Hematopoietic multipotent progenitor cell treated with erythropoietin and hydrocortisone succinate and interleukin-3 and kit ligand, for 6 days (in vitro differentiated cells): ENCODE measurements at regions not wholly inside any gene's neighbourhood (a gene's known extent, or its start where the extent isn't known, plus 50 kb on each side); places are given as distances from the start of the nearest gene placed in this dataset.
"Not testable (repeated sequence)": the region's sequence is repeated elsewhere in the genome, so short reads cannot be mapped to it uniquely, and the experiment has no call there.

Experiments
- DNase-seq: peaks from one replicate; pipeline ENCODE4 v3.0.0-alpha.2; 2015

DNA sequence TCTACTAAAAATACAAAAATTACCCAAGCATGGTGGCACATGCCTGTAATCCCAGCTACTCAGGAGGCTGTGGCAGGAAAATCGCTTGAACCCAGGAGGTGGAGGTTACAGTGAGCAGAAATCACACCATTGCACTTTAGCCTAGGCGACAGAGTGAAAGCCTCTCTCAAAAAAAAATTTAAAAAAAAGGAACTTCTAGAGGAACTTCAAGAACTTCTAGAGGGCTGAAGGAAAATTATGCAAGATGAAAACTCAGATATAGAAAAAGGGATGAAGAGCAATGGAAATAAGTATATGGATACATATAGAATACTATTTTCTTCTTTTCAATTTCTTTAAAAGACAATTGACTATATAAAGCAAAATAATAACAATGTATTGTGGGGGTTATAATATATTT is 51.2 kb upstream of the PRR5 start:
- DNase-seq = no peak

DNA sequence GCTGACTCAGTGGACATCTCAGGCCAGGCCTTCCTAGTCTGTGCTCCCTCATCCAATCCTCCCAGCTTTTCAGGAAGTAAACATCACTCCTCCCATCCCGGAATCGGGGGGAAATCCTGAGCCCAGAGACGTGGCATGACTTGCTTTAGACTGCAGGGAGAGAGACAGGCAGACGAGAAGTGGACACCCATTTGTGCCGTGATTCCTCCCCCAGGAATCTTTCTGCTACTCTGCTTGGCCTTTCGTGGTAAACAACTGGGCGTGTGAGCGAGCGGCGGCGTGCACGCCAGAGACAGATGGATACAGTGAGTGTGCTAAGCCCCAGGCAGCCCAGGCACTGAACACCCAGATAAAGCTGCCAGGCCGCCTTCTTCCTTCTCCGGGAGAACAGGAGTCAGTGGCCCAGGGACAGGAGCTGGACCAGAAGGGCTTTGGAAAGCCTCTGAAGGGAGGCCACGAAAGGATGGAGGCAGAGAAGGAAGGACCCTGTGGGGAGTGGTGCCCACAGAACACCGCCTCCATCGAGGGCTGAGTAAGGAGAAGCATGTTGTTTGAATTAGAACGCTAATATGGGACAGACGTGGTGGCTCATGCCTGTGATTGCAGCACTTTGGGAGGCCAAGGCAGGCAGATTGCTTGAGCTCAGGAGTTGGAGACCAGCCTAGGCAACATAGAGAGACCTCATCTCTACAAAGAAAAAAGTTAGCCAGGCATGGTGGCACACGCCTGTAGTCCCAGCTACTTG is 53.0 kb upstream of the PRR5 start:
- DNase-seq = no peak

DNA sequence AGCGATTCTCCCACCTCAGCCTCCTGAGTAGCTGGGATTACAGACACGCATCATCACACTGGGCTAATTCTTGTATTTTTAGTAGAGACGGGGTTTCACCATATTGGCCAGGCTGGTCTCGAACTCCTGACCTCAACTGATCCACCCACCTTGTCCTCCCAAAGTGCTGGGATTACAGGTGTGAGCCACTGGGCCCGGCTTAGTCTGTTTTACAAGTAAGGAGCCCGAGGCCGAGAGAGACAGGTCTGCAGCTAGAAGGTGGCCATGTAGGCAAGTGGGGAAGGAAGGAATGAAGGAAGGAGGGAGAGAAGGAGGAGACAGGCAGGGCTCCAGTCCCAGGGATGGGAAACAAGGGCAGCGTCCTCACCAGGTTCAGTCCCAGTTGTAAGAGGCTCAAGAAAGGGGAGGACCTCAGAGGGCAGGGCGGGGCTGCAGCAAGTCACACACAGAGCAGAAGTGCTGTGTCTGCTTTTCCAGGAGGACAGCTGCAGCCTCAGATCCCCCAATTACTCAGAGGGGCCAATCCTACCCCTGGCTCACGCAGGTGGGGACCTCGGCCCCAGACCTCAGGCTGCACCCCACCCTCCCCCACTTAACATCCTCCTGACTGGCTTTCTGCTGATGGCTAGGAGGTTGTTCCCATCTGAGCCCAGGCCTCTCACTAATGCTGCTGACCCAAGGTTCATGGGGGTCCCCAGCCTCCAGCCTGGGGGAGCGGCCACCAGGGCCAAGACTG is 53.8 kb upstream of the PRR5 start:
- no peak for DNase-seq

DNA sequence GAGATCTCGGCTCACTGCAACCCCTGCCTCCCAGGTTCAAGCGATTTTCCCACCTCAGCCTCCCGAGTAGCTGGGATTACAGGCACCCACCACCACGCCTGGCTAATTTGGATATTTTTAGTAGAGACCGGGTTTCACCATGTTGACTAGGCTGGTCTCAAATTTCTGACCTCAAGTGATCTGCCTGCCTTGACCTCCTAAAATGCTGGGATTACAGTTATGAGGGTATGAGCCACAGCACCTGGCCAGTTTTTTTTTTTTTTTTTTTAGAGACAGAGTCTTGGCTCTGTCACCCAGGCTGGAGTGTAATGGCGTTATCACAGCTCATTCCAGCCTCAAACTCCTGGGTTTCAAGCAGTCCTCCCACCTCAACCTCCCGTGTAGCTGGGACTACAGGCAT is 54.9 kb upstream of the PRR5 start:
- no peak for DNase-seq

DNA sequence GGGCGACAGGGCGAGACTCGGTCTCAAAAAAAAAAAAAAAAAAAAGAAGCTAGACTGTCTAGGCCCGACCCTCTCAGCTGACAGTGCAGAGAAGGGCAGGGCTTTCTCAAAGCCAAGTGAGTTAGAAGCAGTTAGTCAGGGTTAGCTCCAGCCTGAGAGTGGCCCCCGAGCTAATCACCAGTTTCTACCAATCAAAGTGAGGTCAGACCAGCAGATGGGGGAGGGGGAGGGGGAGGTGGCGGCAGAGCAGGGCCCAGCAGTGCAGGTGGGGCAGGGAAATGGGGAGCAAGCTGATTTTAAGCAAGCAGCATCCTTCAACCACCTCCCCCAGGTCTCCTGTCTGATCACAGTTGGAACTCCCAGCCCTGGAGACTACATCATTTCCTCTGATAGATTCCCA is 55.3 kb upstream of the PRR5 start:
- DNase-seq = no peak

DNA sequence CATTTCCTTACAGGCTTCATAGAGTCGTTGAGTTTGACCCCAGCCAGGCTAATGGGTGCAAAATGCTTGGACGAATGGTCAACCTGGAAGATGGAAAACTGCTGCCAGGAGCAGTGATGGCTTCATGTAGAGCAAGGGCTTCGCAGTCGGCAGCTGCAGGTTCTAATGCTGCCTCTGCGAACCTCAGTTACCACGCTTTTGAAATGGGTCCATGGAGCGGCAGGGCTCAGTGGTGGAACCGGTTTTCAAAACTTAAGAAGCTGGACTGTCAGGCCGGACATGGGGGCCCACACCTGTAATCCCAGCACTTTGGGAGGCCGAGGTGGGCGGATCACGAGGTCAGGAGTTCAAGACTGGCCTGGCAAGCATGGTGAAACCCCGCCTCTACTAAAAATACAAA is 55.9 kb upstream of the PRR5 start:
- DNase-seq = no peak

DNA sequence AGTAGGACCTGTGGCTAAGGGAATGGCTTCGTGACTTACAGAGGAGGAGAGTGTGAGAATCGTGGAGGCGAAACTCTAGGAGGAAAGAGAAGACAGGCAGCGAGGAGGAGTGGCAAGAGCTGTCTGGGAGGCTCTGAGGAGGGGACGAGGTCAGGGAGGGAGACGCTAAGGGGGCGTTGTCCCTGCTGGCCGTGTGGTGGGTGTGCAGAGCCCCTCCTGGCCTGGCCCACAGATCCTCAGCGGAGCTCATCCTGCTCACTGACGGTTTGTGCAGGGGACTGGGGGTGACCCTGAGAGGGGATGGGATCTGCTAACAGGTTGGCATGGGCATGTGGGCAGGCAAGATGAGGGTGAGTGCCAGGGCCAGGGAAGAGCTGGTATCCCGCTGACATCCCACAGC is 56.5 kb upstream of the PRR5 start:
- DNase-seq = no peak

DNA sequence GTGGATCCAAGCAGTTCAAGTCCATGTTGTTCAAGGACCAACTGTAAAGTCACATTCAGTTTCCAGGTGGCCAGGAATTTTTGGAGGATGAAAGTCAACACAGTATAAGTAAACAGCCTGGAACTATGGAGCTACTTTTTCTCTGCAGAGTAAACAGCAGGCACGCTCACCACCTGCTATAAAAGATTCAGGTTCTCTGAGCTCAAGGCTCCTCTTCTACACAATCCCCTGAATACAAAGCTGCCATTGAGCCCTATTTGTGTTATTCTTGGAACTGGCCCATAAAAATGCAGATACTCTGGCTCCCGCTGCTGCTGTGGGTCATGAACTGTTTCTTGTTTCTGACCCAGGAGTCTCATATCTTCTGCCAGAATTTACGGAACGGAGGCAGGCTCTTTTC is 56.9 kb upstream of the PRR5 start:
- no peak for DNase-seq

DNA sequence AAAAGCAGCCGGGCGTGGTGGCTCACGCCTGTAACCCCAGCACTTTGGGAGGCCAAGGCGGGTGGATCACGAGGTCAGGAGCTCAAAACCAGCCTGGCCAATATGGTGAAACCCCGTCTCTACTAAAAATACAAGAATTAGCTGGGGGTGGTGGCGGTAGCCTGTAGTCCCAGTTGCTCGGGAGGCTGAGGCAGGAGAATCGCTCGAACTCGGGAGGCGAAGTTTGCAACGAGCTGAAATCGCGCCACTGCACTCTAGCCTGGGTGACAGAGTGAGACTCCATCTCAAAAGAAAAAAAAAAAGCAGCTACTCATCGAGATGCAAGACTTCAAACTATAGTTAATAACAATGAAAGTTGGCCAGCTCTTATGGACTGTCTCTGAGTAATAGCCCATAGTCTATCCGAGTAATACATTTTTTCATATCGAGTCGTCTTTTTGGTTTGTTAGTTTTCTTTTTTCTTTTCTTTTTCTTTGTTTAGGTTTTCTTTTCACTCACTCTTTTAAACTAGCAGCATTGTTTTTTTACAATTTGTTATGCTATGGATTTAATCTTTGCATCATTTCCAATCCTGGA is 58.4 kb upstream of the PRR5 start:
- DNase-seq = not testable (repeated sequence)

DNA sequence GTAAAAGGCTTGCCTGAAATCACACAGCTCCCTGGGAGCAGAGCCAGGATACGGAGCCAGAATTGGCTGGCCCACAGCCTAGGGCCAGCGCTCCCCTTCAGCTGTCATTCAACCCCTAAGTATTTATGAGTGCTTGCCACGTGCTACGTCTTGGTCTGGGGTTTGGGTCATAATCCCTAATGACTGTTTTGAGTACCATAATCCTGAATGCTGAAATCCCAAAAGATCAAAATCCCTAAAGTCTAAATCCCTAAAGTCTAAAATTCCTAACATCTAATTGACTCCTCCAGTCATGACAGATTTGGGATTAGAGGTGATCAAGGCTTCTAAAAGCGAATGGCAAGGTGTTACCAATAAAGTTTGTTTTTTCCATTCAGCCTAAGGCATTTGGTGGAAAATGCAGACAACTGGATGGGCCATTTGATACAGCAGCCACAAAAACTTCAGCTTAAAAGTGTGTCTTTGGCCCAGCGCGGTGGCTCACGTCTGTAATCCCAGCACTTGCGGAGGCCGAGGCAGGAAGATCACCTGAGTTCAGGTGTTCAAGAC is 59.8 kb upstream of the PRR5 start:
- no peak for DNase-seq

DNA sequence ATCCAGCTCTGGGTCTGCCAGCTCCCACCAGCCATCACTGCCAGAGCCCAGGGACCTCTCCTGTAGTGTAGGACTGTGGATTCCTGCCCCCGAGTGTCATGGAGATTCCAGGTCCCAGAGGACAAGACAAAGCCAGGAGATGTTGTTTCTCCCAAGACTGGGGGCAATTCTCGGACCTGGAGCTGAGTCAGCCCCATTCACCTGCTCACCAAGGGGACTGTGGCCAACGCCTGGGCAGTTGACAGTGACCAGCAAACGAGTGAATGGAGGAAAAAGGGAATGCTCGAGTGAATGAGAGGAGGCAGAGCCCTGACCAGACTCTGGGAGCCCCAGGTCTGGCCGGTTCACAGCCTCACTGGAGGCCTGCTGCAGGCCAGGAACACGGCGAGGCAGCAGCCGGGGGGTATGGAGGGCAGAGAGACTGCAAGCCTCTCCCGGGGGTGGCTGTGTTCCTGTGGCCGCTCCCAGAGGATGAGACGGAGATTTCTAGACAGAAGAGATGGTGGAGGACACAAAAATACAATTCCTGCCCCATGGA is 61.3 kb upstream of the PRR5 start:
- DNase-seq = no peak

DNA sequence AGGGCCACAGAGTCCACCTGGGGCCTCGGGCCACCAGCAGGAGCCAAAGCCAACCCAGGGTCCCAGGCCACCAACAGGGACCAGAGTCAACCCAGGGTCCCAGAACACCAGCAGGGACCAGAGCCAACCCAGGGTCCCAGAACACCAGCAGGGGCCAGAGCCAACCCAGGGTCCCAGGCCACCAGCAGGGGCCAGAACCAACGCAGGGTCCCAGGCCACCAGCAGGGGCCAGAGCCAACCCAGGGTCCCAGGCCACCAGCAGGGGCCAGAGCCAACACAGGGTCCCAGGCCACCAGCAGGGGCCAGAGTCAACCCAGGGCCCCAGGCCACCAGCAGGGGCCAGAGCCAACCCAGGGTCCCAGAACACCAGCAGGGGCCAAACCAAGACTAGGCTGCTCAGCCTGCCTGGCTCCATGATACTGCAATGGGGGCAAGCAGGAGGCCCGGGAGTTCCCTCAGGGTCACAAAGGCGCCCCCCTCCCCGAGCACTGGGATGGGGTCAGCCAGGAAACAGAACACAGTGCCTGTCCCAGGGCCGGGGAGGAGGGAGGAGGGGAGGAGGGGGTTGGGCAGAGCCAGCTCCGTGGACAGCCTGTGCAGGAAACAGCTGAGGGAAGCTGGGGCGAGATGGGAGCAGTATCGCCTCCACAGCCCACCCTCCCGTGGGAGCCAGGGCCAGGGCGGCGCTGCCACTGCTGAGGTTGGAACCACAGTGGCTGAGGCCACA is 62.0 kb upstream of the PRR5 start:
- DNase-seq = no peak

DNA sequence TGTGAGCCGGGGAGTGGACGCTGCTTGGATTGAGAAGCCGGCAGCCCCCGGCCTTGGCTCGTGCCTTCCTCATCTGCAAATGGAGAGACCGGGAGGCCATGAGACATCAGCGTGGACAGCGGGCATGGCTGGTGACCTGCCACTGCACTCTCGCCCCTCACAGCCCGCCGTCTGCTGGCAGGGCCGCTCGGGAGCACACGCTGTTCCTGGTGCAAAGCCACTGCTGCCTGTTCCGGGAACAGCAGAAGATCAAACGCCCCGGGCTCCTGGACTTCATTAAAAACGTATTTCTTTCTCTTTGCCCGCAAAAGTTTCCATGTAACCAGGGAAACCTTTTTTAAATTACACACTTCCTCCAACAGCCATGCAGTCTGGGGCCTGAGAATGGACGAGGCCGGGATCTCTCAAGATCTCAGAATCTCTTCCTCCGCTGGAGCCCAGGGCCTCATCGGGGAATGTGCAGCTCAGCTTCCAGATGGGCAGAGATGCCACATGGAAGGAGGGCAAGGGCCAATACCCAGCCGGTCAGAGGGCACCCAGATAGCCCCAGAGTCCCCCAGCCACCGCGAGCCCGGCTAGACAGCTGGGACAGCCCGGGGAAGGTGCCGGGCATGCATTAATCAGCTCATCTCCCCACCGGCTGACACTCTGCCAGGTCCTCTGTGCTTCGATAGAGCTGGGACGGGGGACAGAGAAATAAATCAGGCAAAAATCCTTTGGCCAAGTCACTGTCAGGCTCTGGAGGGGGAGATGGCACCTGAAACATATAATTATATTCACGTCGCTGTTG is 62.8 kb upstream of the PRR5 start:
- DNase-seq = no peak

DNA sequence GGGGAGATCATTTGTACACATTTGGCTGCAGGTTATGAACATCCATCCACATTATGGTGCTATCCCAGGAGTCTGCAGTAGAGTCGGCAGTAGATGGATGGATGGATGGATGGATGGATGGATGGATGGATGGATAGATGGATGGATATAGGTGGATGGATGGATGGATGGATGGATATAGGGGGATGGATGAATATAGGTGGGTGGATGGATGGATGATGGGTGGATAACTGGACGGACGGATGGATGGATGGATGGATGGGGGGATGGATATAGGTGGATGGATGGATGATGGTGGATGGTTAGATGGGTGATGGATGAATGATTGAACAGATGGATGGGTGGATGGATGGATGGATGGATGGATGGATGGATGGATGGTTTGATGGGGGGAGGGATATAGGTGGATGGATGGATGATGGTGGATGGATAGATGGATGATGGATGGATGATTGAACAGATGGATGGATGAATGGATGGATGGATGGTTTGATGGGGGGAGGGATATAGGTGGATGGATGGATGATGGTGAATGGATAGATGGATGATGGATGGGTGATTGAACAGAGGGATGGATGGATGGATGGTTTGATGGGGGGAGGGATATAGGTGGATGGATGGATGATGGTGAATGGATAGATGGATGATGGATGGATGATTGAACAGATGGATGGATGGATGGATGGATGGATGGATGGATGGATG is 65.3 kb upstream of the PRR5 start:
- not testable (repeated sequence) for DNase-seq

DNA sequence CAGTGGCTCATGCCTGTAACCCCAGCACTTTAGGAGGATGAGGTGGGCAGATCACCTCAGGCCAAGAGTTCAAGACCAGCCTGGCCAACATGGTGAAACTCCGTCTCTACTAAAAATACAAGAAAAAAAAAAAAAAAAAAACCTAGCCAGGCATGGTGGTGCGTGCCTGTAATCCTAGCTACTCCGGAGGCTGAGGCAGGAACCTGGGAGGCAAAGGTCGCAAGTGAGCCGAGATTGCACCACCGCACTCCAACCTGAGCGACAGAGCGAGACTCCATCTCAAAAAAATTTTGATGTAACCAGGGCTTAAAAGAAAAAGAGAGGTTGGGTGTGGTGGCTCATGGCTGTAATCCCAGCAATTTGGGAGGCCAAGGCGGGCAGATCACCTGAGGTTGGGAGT is 66.4 kb upstream of the PRR5 start:
- not testable (repeated sequence) for DNase-seq

DNA sequence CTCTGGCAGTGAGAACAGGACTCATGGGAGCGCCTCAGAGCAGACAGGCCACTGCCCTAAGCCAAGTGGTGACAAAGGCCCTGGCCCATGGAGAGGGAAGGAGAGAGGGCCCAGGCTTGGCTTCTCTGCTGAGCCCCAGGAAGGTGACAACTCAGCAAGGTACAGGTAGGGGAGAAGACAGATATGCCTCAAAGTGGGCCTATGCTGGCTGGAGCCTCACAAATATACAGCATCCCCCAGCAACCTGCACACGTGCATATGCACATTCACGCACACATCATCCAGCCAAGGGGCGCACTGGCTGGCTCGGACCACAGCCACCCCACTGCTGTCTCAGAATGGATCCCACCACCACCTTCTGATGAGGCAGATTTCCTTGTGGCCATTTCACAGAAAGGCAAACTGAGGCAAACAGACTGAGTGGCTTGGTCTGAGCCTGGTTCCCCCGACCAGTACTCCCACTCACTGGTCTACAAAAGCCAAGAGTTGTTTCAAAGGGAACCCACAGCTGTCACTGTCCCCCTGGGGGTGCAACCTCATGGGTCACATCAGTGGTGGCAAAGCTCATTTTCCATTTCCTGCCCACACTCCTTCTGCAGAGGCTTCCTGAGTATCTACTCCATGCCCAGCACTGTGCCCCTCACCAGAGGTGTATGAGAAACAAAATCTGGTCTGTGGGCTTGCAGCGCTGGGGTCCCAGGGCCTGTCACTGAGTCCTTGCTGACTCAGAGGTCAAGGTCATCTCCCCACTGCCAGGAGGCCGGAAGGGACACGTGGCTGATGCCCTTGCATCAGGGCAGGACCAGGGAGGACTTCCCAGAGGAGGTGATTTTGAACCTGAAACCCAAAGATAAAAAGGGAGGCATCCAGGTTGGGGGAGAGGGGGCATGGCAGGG is 67.3 kb upstream of the PRR5 start:
- no peak for DNase-seq

DNA sequence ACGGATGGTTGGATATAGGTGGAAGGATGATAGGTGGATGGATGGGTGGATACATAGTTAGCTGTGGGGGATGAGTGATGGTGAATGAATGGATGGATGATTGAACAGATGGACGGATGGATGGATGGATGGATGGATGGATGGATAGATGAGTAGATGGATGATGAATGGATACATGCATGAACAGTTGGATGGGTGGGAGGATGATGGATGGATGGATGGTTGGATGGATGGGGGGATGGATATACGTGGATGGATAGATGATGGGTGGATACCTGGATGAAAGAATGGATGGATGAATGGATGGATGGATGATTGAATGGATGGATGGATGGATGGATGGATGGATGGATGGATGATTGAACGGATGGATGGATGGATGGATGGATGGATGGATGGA is 68.4 kb upstream of the PRR5 start:
- no peak for DNase-seq

DNA sequence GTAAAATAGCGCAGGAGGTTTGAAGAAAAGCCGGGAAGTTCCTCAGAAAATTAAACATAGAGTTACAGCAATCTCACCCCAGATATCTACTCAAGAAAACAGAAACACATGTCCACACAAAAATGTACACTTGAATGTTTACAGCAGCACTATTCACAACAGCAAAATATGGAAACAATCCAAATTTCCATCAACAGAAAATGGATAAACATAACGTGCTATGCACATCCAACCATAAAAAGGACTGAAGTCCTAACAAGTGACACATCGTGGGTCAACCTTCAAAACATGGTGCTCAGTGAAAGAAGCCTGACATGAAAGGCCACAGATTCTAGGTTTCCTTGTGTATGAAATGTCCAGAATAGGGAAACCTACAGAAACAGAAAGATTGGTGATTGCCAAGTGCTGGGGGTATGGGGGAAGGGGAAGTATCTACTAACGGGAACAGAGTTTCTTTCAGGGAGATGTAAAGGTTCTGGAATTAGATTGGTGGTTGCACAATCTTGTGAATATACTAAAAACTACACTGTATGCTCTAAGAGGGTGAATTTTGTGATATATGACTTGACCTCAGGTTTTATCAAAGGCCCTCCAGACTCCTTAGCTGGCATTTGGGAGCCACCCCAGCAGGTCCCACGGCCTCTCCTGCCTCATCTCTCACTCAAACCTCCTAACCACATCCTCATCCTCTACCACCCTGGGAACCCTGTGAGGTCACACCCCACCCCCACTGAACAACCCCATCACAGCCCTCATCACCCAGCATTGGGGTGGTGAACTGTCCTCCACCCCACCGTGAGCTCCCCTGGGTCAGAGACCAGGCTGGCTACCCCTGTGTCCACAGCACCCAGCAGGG is 69.2 kb upstream of the PRR5 start:
- no peak for DNase-seq

DNA sequence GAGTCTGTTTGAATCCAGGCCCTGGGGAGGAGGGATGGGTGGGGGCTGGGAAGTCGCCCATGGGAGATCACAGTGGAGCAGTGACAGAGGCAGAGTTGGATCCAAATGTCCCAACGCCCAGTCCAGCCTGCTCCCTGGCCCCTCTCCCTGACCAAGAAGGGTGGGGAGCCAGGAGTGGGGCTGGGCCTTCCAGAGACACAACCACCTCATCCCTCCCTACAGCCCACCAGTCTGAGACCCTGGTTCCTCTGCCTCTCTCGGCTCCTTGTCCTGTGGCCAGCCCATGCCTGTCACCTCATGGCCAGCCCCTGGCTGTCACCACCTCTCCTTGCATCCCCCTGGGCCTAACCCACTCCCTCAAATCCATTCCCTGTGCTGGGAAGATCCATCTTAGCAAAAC is 71.2 kb upstream of the PRR5 start:
- no peak for DNase-seq

DNA sequence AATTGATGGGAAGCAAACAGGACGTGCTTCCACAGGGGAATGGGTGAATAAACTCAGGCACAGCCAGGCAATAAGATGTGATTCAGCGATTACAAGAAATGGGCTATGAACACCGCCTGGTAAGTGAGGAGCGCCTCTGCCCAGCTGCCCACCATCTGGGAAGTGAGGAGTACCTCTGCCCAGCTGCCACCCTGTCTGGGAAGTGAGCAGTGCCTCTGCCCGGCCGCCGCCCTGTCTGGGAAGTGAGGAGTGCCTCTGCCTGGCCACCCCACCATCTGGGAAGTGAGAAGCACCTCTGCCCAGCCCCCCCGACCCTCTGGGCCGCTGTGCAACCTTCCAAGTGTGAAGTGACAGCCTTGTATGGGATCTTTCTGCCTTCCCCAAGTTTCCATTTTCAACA is 73.2 kb upstream of the PRR5 start:
- DNase-seq = no peak
